ENCODE measurements at regions not wholly inside any gene's neighbourhood (a gene's known extent, or its start where the extent isn't known, plus 50 kb on each side); places are given as distances from the start of the nearest gene placed in this dataset.

GRCh38 chr22:44385296-44385610 is 72.5 kb upstream of the SHISAL1 start:
- DNase-seq (ENCODE audit: low spot score) (no peak), ATAC-seq (ENCODE audit: low FRiP score) (no peak)
- TF ChIP-seq CTCF (IDR thresholded peaks at IDR 0.05): no peak

GRCh38 chr22:44384563-44385295 is 72.0 kb upstream of the SHISAL1 start:
- no peak for TF ChIP-seq CTCF (IDR thresholded peaks at IDR 0.05)
- ATAC-seq (ENCODE audit: low FRiP score) (no peak), DNase-seq (ENCODE audit: low spot score) (no peak)

- no peak for TF ChIP-seq CTCF (IDR thresholded peaks at IDR 0.05)
- no peak for ATAC-seq (ENCODE audit: low FRiP score)
- no peak for DNase-seq (ENCODE audit: low spot score)
Measured at GRCh38 chr22:44383652-44384562, 71.2 kb upstream of the SHISAL1 start.

- ATAC-seq (ENCODE audit: low FRiP score) (no peak), DNase-seq (ENCODE audit: low spot score) (no peak)
- TF ChIP-seq CTCF (IDR thresholded peaks at IDR 0.05): no peak
Measured at GRCh38 chr22:44383064-44383575, 70.4 kb upstream of the SHISAL1 start.

GRCh38 chr22:44382116-44383038 is 69.6 kb upstream of the SHISAL1 start:
- TF ChIP-seq CTCF (IDR thresholded peaks at IDR 0.05): no peak
- DNase-seq (ENCODE audit: low spot score): no peak
- no peak for ATAC-seq (ENCODE audit: low FRiP score)

GRCh38 chr22:44381761-44382115 is 69.0 kb upstream of the SHISAL1 start:
- DNase-seq (ENCODE audit: low spot score): no peak
- no peak for ATAC-seq (ENCODE audit: low FRiP score)
- no peak for TF ChIP-seq CTCF (IDR thresholded peaks at IDR 0.05)
